Stimulated activated CD8-positive, alpha-beta memory T cell treated with anti-CD3 and anti-CD28 coated beads, Interleukin-4, amount 100 ng/mL, for 48 hours (primary cell): ENCODE measurements at regions not wholly inside any gene's neighbourhood (a gene's known extent, or its start where the extent isn't known, plus 50 kb on each side); places are given as distances from the start of the nearest gene placed in this dataset.
"Not testable (repeated sequence)": the region's sequence is repeated elsewhere in the genome, so short reads cannot be mapped to it uniquely, and the experiment has no call there.

Source experiments
- DNase-seq: peaks from one replicate; pipeline ENCODE4 v3.0.0-alpha.2; 2020

DNA sequence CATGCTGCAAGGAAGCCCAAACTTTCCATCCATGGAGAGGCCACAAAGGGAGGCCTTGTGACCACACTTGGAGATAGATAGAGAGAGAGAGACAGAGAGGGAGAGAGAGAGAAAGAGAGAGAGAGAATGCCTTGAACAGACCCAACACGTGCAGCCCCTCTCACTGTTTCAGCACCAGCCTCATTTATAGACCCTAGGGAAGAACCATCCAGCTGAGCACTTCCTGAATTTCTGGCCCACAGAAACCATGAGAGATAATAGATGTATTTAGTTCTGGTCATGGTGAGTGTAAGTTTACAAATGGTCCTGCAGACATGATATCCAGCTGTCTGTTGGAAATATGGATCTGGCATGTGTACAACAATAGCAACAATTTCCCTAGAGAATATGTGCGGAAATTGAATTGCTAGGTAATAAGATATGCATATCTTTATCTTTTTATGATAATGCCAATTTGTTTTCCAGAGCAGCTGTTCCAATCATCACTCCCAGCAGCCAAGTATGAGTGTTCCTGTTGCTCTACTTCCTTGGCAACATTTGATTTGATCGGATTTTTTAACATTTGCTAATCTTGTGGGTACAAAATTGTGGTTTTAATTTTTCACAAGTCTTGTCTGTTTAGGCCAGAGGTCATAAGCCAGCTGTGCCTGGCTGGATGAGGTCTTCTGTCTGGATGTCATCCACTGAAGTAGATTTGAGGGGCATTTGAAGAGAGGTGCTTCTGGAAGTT lies 217.3 kb upstream of the IL12B start:
- DNase-seq = no peak

DNA sequence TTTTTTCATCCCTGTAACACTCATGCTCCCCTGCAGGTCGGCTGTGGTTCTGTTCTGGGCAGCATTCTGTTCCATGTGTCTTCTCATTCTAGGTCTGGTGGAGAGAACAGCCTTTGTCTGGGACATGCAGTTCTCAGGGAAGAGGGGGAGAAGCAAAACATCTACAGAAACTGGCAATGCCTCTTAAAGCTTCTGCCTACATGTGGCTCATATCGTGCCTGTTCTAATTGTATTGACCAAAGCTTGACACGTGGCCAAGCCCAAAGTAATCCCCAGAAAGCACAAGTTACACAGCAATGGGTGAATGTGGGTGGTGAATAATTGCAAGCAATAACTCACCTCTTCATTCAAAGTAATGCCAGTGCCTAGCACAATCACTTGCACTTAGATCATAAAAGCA lies 218.2 kb upstream of the IL12B start:
- DNase-seq = no peak

DNA sequence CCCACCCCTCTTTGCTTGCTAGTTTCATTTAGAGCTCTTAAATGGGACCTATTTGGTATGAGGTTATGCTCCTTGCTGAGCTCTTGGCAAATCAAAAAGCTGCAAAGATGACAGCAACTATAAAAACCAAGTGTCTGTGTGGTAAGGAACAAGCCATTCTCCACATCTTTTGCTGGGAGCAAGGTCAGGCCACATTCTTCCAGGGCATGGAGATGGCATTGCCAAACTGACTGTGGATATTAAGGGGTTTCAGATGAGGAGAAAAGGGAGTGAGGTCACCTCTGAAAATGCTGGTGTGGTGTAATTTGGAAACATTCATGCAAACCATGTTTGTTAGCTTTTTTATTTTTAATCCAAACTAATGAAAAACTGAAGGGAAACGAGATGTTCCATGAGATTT lies 218.8 kb upstream of the IL12B start:
- no peak for DNase-seq

DNA sequence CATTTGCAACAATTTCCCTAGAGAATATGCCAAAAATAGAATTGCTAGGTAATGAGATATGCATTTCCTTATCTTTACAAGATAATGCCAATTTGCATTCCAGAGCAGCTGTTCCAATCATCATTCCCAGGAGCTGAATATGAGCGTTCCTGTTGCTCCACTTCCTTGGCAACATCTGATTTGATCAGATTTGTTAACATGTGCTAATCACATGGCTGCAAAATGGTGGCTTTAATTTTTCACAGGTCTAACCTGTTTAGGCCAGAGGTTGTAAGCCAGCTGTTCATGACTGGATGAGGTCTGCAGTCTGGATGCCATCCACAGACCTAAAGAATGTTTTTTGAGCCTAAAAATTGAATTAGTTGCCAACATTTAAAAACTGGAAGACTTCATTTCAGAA lies 220.7 kb upstream of the IL12B start:
- DNase-seq = no peak

DNA sequence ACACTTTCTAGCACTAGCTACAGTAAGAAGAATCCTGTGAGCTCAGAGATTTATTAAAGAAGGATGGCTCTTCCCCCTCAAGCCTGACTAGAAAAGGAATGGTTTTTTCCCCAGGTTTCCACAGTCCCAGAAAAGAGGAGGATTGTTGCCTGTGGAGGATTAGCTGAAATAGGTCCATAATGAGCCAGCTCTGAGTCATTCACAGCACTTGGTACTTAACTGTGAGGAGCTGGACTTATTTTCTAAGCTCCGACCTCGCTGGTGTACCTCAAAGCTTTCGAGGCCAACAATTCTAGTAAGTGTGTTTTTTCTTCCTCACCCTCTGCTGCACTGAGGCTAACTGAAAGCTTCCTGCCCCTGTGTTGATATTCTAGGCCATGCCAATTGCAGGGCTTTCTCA lies 222.5 kb upstream of the IL12B start:
- no peak for DNase-seq

DNA sequence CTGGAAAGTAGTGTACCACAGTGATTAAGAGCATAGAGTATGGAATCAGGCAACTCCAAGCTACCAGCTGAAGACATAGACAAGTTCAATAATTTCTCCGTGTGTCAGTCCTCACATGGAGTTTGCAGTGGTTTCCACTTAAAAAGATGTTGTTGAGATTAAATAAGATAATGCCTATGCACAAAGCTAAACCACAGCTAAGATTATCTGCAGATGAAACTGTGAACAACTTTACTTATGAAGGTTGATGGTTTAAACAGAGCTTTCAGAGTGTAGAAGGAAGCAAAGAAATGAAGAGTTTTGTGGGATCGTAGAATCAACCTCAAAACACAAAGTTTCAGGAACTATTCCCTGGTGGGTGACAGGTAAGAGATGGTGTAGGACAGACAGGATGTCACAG lies 223.5 kb upstream of the IL12B start:
- DNase-seq = no peak

DNA sequence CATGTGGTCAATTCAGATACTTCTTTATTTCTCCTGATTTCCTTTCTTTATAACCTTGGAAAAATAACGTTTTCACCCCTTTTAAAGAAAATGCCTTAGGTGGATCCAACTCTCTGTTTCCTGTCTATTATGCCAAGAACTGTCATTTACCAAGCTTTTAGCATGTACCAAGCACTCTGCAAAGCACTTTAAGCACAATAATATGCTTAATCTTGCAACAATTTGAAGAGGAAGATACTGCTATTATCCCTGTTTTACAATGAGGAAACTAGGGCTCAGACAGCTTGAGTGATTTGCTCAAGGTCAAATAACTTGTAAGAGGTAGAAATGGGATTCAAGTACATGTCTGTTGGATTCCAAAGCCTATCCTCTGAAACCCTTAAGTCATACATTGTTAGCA lies 224.8 kb upstream of the IL12B start:
- DNase-seq = no peak

DNA sequence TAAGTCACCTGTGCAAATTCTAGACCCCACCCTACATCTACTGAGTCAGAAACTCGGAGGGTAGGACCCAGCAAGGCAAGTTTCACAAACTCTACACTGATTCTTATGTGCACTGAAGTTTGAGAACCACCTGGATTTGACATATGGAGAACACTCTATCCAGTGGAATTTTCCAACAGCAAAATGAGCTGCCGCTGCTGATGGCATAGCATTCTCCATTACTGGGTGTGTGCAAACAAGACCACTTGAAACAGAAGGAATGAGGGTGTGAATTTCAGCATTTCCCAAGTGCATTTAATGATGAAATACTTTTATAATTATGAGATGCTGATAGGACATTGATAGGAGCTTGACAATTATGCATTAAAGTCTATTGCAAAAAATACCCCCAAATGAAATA lies 229.1 kb upstream of the IL12B start:
- DNase-seq = no peak

DNA sequence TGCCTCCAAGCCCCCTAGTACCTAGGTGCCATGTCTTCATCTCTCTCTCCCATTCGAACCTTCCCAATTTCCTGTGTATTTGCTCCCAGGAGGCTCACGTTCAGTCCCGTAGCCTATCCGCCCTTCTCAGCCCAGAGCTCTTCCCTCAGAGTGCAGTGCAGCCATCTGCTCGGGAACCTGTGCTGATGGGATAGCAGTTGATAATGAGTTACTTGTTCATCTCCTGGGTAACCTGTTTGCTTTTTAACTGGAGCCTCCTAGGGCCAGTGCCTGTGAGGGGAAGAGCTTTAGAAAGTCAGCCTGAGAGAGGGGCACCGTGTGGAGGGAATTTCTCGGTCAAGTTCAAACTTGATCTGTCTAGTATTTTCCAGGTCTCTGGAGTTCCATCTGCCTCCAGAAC lies 229.8 kb upstream of the IL12B start:
- no peak for DNase-seq

DNA sequence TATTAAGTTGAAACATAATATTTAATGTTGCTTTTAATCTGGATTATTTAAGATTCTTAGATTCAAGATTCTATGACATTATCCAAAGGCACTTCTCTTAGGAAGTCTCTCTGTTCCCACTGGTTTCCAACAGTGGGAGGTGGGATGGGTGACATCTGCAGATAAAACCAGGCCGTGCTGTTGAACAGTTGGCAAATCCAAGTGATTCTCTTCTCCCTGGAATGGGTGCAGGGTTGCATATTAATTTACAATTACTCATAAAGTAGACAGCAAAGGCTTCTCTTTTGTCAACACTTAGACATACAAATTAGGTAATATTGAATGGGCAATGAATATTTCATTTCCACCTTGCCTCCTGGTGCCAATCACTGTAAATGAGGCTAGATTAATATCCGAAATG lies 233.7 kb upstream of the IL12B start:
- no peak for DNase-seq

DNA sequence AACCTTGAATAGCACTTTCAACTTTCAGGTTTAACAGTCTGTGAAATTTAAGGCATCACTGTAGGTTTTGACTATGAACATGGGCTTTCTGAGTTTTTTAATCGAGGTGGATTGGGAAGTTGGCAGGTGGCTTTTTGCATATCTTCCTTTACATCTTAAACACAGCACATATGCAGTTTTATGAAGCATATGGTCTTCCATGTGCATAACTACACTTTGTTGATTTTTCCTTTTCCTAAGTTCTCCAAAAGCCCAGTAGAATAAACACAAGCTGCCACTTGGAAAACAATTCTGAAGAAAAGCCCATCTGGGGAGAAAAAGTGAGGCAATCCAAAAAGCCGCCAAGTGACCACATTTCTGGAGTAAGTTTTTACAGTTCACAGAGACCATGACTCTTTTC lies 236.5 kb upstream of the IL12B start:
- no peak for DNase-seq

DNA sequence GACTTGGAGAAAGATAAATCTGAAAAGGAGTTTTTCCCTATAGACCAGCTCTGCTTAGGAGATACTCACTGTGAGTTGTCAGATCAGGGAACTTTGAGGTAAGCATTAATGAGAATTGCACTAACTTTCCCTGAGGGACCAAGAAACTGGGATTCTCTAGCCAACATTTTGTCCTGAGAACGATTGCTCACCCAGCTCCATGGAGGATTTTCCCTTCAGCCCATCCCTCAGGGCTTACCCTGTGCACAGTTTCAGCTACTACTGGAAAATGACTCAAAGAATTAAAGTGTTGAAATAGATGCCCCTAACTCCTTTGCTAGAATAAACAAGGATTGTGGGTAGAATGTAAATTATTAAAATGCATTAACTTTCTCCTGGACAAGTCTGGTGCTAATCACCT lies 237.2 kb upstream of the IL12B start:
- no peak for DNase-seq

DNA sequence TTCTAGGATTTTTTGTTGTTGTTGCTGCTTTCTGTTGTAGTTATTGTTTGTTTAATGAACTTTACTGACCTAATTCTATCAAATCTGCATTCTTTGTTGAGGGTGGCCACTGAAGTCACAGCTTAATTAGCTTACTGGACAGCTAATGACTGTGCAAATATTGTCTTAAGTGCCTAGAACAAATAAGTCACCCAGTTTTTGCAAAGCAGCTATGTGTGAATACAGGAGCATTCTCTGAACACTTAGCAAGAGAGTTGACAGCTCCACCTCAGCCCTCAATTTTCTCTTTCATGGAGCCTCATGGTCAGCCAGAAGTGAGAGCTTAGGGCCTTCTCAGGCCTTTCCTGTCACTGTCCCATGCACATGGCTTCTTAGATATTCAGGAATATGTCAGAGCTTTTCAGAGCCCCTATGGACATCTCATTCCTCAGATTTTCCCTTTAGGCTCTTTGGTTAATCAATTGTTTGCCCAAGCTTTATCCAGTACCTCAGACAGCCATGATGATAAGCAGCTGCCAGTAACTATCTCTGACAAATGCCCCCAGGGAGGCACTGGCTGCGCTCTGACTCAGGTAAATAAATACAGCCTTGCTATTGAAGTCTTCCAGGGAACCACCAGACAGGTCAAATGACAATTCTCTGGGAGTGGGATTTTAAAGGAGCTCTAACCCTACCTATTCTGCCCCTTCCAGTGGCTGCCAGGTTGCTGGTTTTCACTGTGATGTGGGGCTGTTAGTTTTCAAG lies 241.4 kb upstream of the IL12B start:
- DNase-seq = no peak

DNA sequence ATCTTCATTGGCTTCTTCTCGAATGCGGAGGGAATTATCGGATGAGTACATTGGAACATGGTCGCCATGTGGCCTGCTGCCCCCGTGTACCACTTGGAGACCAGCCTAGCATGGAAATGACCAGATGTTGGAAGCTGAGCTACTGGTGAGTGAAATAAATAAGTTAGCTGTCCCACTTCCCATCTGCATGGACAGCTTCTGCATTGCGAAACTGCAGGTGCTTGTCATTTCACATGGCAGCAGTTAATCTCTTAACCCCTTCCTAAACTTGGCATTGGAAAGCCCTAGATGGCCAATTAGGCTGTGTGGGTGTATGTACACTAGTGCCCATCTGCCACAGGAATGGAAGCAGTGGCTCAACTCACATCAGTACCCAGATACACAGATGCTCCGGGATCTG lies 246.6 kb upstream of the IL12B start:
- no peak for DNase-seq

DNA sequence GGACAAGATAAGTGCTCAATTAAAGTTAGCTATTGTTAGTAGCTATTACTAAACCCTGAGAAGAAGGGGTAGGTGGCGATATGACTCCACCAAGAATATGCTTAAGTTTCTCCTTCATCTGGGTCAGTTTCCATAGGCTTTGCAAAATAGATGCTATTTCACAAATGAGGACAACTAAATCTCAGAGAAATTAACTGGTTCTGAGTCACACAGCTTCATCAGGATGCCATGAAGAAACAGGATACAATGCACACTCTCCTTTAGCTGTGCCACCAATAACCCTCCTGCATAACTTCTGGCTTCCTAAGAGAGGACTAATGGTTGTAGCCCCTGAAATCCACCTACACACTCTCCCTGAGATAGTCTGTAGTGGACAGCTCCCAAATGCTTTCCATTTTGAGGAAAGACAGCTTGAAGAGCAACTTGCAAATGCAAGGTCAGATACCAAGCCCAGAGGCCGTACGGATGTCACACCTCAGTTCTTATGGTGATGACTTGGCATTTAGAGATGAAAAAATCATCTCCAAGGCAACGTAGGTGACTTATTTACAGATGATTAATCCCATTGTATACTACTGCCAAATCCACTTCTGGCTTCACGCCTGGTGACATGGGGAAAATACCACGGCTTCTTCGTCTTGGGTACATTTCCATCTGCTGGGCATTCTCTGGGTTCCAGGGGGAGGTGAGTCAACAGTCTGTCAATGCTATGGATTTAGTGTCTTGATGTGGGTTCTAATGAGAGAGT lies 251.4 kb upstream of the IL12B start:
- DNase-seq = no peak

DNA sequence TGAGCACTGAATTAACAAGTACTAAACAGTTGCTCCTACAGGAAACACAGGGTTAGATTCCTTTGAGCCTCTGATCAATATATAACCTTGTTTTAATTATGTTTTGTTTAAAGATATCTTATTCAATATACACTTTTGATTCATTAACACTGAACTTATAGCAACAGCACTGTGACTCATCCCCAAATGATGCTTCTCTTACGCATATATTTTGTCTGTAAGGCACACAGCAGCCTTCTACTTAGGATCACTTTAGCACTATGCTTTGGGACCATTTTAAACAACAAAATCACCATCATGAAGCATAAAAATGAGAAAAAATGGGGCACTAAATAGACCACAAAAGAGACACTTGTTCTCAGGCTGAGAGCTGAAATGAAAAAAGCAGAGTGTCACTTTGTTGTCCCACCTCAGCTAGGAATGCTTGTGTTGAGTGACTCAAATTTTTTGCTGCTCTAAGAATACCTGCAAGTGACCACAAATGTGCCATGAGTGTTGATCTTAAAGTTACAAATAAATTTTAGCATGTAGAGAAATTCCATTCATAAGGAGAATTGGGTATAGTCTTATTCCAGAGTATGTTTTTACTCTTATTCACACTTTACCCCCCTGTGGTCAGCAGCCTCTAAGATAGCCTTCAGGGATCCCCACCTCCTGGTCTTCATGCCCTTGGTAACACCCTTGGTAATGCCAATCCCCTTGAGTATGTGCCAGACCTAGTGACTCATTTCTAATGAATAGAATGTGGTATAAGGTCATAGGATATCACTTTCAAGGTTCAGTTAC lies 252.7 kb upstream of the IL12B start:
- DNase-seq = no peak

DNA sequence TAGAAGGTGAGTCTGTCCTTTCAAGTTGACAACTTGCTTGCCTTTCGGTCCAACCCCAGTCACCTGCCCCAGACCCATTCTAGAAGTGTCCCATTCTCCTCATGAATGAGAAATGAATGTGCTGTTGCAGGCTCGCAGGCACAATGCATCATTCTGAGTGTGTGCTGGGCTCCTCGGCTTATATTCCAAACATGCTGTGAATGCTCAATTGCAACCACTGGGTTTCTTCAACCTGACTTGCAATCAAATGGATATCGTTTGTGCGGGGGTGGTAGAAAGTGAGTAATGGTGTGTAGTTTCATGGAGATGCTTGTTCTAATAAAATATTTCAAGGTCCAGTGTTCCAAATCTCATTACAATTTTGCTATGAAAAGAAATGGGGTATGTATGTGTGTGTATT lies 256.6 kb upstream of the IL12B start:
- no peak for DNase-seq

DNA sequence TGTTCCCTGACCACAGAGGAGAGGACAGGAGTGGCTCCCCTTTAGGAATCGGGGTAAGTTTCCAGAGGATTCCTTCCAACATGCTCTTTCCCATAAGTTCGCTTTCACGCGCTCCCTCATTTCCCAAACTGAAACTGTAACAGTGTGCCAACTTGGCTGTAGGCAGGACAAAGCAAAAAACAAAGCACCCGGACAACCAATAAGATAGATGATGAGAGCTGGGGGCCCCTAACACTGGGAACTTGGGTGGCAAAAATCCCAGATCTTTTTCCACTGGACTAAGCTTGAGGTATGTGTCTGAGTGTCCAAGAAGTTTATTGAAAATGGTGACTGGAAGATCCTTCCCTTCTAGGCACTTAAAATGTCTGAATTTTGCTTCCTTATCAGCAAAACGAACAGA lies 258.7 kb upstream of the IL12B start:
- no peak for DNase-seq

DNA sequence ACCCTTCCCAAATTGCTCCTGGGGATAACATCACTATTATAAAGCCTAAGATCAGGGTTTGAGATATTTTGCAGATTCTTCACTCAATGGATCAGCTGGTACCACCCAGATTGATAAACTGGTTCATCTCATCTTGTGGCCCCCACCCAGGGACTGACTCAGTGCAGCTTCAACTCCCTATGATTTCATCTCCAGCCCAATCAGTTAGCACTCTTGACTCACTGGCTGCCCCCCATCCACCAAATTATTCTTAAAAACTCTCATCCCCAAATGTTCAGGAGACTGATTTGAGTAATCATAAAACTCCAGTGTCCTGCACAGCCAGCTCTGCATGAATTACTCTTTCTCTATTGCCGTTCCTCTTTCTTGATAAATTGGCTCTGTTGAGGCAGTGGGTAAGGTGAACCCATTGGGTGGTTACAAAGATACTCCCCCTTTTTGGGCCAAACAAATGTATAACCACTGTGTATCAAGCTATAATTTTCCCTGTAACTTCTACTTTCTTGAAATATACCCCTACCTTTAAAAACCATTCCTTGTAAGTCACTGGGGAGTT lies 263.3 kb upstream of the IL12B start:
- no peak for DNase-seq

DNA sequence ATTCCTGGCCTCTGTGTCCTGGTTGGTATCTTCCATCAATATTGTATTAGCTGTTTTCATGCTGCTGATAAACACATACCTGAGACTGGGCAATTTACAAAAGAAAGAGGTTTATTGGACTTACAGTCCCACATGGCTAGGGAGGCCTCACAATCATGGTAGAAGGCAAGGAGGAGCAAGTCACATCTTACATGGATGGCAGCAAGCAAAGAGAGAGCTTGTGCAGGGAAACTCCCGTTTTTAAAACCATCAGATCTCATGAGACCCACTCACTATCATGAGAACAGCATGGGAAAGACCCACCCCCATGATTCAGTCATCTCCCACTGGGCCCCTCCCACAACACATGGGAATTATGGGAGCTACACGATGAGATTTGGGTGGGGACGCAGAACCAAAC lies 265.3 kb upstream of the IL12B start:
- not testable (repeated sequence) for DNase-seq

DNA sequence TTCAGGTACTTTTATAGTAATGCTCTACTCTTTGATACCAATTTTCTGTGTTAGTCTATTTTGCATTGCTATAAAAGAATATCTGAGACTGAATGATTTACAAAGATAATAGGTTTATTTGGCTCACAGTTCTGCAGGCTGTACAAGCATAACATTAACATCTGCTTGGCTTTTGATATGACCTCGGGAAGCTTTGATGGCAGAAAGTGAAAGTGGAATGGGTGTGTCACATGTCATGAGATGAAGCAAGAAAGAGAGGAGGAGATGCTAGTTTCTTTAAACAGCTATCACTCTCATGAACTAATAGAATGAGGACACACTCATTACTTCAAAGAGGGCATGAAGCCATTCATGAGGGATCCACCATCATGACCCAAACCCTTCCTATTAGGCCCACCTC lies 270.9 kb upstream of the IL12B start:
- DNase-seq = no peak

DNA sequence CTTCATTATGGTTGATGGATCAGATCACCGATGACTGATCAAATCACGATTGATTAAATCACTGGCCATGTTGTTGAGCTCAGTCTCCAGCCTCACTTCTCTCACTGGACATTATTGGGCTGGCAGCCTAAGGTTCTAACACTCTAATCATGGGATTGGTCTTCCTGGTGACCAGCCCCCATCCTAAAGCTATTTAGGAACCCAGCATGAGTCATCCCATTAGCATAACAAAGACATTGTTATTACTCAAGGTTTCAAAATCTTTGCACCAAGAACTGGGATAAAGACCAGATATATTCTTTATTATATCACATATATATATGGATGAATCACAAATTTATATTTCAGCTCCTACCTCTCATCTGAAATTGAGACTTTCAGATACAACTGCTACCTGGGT lies 272.1 kb upstream of the IL12B start:
- no peak for DNase-seq

DNA sequence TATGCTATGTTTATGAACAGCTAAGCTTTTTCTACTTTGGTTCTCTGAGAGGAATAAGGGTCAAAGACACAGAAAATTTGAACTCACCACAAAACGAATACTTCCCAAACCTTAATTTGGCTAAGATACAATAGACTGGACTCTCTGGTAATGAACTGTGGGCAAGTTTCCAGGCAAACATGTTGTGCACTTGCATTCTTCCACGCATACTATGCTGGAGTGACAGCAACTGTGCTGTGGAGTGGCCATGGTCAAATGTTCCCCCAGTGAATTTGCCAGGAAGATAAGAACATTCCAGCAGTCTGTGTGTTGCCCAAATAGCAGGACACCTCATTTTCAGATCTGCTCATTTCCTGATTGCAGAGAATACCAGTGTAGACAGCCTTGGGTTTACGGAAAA lies 275.3 kb upstream of the IL12B start:
- no peak for DNase-seq
